Pulmonary artery endothelial cell (primary cell): ENCODE measurements at regions not wholly inside any gene's neighbourhood (a gene's known extent, or its start where the extent isn't known, plus 50 kb on each side); places are given as distances from the start of the nearest gene placed in this dataset.

Source experiments
- DNase-seq: peaks from one replicate; pipeline ENCODE4 v3.0.0-alpha.2; 2011; ENCODE audit warnings: low read depth, low spot score

- DNase-seq = no peak
Observed at GRCh38 chr9:38286766-38287165, 105.7 kb upstream of the ALDH1B1 start.

GRCh38 chr9:38286357-38286756 is 106.1 kb upstream of the ALDH1B1 start:
- no peak for DNase-seq

DNA sequence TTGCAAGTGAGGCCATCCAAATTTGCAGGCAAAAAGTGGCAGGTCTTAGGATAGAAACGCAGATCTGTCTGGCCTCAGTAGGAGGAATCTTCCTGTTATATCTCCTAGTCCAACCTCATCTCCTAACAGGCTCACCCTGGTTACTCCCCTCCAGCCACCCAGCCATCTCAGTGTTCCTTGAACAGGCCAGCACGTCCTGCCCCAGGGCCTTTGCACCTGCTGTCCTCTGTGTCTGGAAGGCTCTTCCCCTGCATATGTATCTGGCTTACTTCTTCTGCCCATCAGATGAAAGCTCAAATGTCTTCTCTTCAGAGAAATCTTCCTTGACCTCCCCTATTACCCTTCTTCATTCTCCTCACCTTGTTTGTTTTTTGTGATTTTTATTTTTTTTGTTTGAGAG is 107.3 kb upstream of the ALDH1B1 start:
- no peak for DNase-seq

DNA sequence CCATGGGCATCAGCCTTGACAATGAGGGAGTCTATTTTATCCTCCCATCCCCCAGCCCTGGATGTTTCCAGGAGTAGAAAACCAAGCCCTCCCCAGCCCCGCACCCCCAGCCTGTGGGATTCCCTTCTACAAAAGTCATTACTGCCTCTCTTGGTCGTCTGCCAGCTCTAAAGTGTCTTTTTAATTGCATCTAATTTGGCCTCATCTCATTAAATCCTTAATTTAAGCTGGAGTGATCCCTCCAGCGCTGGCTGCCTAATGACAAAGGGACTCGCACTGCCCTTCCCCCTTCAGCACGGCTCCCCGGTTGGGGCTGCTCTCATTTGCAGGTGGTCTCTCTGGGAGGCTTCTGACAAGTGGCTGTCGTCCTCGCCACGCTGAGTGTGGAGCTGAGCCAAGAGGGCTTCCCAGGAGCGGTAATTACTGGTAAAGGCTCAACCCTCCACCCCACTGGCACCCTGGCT is 107.9 kb upstream of the ALDH1B1 start:
- DNase-seq = no peak

- no peak for DNase-seq
Observed at GRCh38 chr9:38284039-38284575, 108.4 kb upstream of the ALDH1B1 start.

- no peak for DNase-seq
Observed at GRCh38 chr9:38282756-38283155, 109.7 kb upstream of the ALDH1B1 start.

GRCh38 chr9:38281917-38282316 is 110.6 kb upstream of the ALDH1B1 start:
- no peak for DNase-seq

GRCh38 chr9:38281196-38281595 is 111.3 kb upstream of the ALDH1B1 start:
- no peak for DNase-seq

GRCh38 chr9:38280251-38280800 is 112.2 kb upstream of the ALDH1B1 start:
- DNase-seq = no peak

GRCh38 chr9:38278931-38279679 is 113.4 kb upstream of the ALDH1B1 start:
- DNase-seq = no peak

GRCh38 chr9:38278457-38278856 is 114.0 kb upstream of the ALDH1B1 start:
- DNase-seq = no peak

- no peak for DNase-seq
Observed at GRCh38 chr9:38277601-38278200, 114.8 kb upstream of the ALDH1B1 start.

GRCh38 chr9:38276771-38277439 is 115.6 kb upstream of the ALDH1B1 start:
- DNase-seq = no peak

GRCh38 chr9:38274800-38275199 is 117.7 kb upstream of the ALDH1B1 start:
- DNase-seq = no peak

GRCh38 chr9:38272710-38273109 is 119.8 kb upstream of the ALDH1B1 start:
- no peak for DNase-seq

DNA sequence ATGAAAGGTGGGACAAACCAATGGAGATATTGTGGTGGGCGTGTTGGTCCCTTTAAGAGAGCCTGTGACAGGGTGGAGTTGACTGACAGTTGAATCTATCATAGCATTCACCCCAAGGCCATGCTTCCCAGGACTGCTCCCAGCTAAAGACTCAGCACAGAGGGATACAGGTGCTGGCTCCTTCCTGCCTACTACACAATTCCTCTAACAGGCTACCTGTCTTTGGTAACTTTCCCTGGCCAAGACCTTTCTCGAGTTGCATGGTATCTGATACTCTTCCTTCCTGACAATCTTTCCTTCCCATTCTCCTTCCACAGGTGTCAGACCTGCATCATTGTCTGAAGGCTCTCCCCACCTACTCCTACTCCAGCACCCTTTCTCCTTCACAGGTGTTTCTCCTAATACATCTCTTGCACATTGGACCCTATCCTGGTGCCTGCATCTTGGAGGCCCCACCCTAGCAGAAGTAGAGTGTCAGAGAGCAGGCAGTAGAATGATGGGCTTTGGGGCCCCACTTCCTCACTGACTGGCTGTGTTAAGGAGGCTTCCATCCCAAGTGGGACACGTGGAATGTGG is 120.7 kb upstream of the ALDH1B1 start:
- no peak for DNase-seq

DNA sequence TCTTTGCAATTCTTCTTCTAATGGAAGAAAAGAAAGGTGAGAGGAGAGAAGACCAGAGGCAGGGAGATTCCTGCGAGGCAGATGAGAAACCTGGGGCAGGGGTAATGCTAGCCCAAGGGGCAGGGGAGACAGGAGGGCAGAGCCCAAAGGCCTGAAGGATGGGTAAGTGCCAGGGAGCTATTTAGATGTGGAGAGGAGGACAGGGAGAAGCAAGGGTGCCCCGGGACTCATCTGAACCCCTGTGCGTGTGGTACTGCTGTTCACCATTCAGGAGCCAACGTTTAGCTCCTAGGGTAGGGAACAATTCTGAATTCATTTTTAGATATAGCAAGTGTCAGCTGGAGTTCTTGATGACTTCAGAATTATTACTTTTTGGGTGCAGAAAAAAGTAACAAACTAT is 122.7 kb upstream of the ALDH1B1 start:
- no peak for DNase-seq

DNA sequence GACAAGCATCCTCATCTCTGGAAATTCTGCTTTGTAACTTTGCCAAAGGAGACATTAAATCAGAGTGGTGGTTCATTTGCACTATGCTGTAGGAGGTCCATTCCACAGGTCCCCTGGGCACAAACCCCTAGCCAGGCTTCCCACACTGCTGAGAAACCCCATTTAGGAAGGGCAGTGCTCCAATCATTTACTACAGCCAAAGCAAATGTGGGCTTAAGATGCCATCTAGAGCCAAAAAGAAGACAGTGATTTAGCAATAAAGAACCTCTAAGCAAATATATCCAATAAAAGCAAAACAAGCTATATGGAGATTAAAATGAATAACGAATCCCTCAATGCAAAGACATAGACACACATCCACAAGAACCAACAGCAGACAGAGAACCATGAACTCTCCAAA is 129.0 kb upstream of the ALDH1B1 start:
- no peak for DNase-seq

DNA sequence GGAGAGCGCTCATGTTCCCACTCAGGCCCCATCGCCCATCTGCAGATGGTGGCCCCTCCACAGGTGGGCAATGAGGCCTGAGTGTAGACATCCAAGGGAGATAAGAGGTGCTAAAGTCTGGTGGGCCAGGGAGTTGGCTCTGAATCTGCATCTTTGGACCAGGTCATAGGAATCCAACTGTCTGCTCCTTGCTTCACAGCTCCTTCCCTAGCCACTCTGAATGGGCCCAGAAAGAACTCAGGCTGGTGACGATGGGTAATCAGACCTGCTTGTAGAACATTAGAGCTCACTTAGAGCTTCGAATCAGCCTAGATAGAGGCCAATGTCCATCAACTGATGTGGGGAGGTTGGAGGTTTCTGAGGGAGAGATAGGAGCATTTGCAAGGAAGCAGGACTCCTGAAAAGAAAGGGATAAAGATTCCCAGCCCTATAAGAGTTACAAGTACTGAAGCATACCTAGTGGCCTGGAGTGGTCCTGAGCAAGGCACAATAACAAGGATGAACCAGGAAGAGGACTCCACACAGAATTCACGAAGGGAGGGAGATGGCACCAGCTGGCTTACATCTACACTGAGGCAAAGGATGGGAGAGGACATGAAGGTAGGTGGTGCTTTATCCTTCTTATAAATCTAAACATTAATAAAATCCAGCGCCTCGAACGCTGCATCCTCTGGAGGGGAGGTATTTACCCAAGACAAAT is 132.8 kb upstream of the ALDH1B1 start:
- DNase-seq = no peak

- DNase-seq = no peak
Observed at GRCh38 chr9:38259056-38259455, 133.4 kb upstream of the ALDH1B1 start.

DNA sequence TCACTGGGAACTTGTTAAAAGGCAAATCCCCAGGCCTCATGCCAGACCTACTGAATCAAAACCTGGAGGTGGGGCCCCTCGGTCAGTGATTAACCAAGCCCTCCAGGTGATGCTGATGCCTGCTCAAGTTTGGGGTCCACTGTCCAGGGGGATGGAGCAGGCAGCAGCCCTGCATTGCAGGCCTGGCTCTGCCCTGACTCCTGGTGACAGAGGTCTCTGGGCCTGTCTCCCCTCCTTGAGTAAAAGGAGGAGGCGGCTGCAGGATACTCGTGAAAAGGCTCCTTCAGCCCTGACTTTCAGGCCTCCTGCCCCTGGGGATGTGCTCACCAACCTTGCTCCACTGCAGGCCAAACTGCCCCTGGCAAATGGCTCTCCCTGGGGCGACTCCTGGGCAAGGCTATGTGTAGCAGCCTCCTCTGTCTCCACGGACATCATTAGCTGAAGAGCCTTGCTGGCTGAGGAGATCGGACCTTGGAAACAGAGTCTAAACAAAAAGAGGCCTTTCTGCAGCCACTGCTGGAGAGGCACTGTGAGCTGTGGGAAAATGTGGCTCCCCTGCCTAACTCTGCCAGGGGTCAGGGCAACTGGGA is 134.8 kb upstream of the ALDH1B1 start:
- no peak for DNase-seq
